ENCODE measurements at regions not wholly inside any gene's neighbourhood (a gene's known extent, or its start where the extent isn't known, plus 50 kb on each side); places are given as distances from the start of the nearest gene placed in this dataset.

GRCh38 chr4:26094076-26094475 is 180.1 kb downstream of the SMIM20 start:
- H3K4me1 ChIP-seq = peaks cover 0 to 2% (median 0%) of the 10 kb centered on the region in 12 donors
- H3K27ac ChIP-seq = no peak overlapping the region
- intact Hi-C loops (cut with DNase I) = no loop called here
- no peaks in the 10 kb centered on the region for H3K36me3 ChIP-seq
- no peak overlapping the region for H3K4me3 ChIP-seq
- H3K9me3 ChIP-seq = peaks cover 0 to 35% (median 18%) of the 10 kb centered on the region in 12 donors
- WGBS, 4 donors = 59 to 74% (median 72%) methylated on average over 2 of the region's 2 CpGs
- ATAC-seq = no peak
- H3K27me3 ChIP-seq = no peaks in the 10 kb centered on the region
- TF ChIP-seq POLR2A (IDR thresholded peaks at IDR 0.05) (no peak), CTCF (IDR thresholded peaks at IDR 0.05) (no peak)
- DNase-seq = no peak

GRCh38 chr4:26094911-26095310 is 180.9 kb downstream of the SMIM20 start:
- Histone ChIP-seq H3K27ac (no peak overlapping the region), H3K4me3 (no peak overlapping the region), H3K27me3 (no peaks in the 10 kb centered on the region), H3K4me1 (no peaks in the 10 kb centered on the region), H3K9me3 (peaks cover 0 to 32% (median 18%) of the 10 kb centered on the region in 12 donors), H3K36me3 (no peaks in the 10 kb centered on the region)
- no peak for DNase-seq
- ATAC-seq = no peak
- 48 to 65% (median 60%) methylated on average over 1 of the region's 1 CpG for WGBS, 4 donors
- TF ChIP-seq POLR2A (IDR thresholded peaks at IDR 0.05) = no peak
- TF ChIP-seq CTCF (IDR thresholded peaks at IDR 0.05) = no peak
- intact Hi-C loops (cut with DNase I) = no loop called here

- H3K4me3 ChIP-seq = no peak overlapping the region
- DNase-seq (no peak), ATAC-seq (no peak)
- no peaks in the 10 kb centered on the region for H3K27me3 ChIP-seq
- H3K4me1 ChIP-seq = peaks cover 0 to 2% (median 0%) of the 10 kb centered on the region in 12 donors
- peaks cover 0 to 15% (median 6%) of the 10 kb centered on the region in 12 donors for H3K9me3 ChIP-seq
- TF ChIP-seq POLR2A (IDR thresholded peaks at IDR 0.05) (no peak), CTCF (IDR thresholded peaks at IDR 0.05) (no peak)
- no peak overlapping the region for H3K27ac ChIP-seq
- intact Hi-C loops (cut with DNase I) = no loop called here
- H3K36me3 ChIP-seq = no peaks in the 10 kb centered on the region
Observed at GRCh38 chr4:26099967-26100366, 185.9 kb downstream of the SMIM20 start.

GRCh38 chr4:26101011-26101410 is 187.0 kb downstream of the SMIM20 start:
- no peak overlapping the region for H3K4me3 ChIP-seq
- H3K36me3 ChIP-seq = no peaks in the 10 kb centered on the region
- no peak for DNase-seq
- no peak overlapping the region for H3K27ac ChIP-seq
- intact Hi-C loops (cut with DNase I) = no loop called here
- WGBS, 4 donors = 89 to 92% (median 91%) methylated on average over 4 of the region's 4 CpGs
- TF ChIP-seq CTCF (IDR thresholded peaks at IDR 0.05) (no peak), POLR2A (IDR thresholded peaks at IDR 0.05) (no peak)
- peaks cover 0 to 15% (median 6%) of the 10 kb centered on the region in 12 donors for H3K9me3 ChIP-seq
- H3K4me1 ChIP-seq = peaks cover 0 to 6% (median 0%) of the 10 kb centered on the region in 12 donors
- no peak for ATAC-seq
- H3K27me3 ChIP-seq = no peaks in the 10 kb centered on the region

Data from heart left ventricle (tissue), 16 donors.